Stomach (tissue), 4 donors: ENCODE measurements at regions not wholly inside any gene's neighbourhood (a gene's known extent, or its start where the extent isn't known, plus 50 kb on each side); places are given as distances from the start of the nearest gene placed in this dataset.

Source experiments
- CTCF ChIP-seq, 7 experiments: fragments of 450-650 bp in 4 of 7; fragments of 200-600 bp in 3 of 7; sonication (generic) in 3 of 7; IDR thresholded peaks; one replicate each; pipeline ENCODE4 v1.5.1; 2016 to 2019; ENCODE audit warnings: antibody characterized with exemption in 7 of 7, control low read depth in 2 of 7, mild to moderate bottlenecking in 1 of 7
- EP300 ChIP-seq: sonication (generic); formaldehyde crosslinking; IDR thresholded peaks from one replicate; pipeline ENCODE4 v1.6.1; 2017; ENCODE audit warnings: antibody characterized with exemption
- POLR2A ChIP-seq, 4 donors: fragments of 450-650 bp; IDR thresholded peaks; one replicate each; pipeline ENCODE4 v1.6.1; 2016; ENCODE audit warnings: antibody characterized with exemption in 4 of 4, control low read depth in 2 of 4, mild to moderate bottlenecking in 1 of 4, moderate library complexity in 1 of 4
- POLR2AphosphoS5 ChIP-seq, 3 donors: sonication (generic); formaldehyde crosslinking; IDR thresholded peaks; one replicate each; pipeline ENCODE4 v1.6.1; 2016; ENCODE audit warnings: antibody characterized with exemption in 3 of 3

- no peak for TF ChIP-seq CTCF (IDR thresholded peaks at IDR 0.05)
- TF ChIP-seq EP300, result no peak
- TF ChIP-seq POLR2A (IDR thresholded peaks at IDR 0.05), result no peak
- no peak for TF ChIP-seq POLR2AphosphoS5 (IDR thresholded peaks at IDR 0.05)
These were observed 219.6 kb downstream of the INSIG2 start for GRCh38 chr2:118307864-118308263.
